Stimulated activated CD4-positive, alpha-beta T cell treated with anti-CD3 and anti-CD28 coated beads, Interleukin-1b, Interleukin-23, amount 100 ng/mL, for 48 hours (primary cell): ENCODE measurements at regions not wholly inside any gene's neighbourhood (a gene's known extent, or its start where the extent isn't known, plus 50 kb on each side); places are given as distances from the start of the nearest gene placed in this dataset.

Source experiments
- DNase-seq: peaks from one replicate; pipeline ENCODE4 v3.0.0-alpha.2; 2020

DNA sequence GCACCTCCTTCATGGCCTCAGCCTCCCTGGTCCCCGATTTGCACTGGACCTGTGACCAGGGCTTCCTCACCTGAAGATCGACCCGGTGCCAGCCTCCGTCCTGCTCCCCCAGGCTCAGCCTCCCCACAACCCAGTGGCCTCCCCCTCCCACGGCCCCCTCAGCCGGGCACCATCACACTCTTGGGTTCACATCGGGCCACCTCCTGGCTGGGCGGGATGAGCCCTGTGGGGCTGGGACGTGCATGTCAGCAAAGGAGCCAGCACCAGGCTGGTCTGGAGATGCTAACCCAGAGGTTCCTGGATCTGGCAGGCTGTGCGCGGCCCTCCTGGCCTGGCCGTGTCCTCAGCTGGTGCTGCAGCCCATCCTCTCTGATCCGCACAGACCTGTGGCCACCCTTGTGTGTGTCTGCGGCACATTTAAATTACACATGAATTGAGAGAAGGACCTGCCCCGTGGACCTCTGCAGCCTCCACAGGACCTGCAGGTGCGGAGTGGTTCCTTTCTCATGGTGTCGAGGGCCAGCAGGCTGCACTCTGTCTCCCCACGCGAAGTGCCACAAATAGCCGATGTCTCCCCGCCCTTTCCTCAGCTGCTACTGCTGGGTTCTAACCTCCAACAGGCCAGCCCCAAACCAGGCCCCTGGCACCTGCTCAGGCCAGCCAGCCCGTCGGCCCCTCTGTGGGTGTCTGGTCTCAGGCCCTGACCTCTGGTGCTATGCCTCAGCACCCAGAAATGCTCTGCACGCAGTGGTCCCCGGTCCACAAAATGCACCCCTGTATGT is 237.5 kb downstream of the ERMARD start:
- DNase-seq = no peak

DNA sequence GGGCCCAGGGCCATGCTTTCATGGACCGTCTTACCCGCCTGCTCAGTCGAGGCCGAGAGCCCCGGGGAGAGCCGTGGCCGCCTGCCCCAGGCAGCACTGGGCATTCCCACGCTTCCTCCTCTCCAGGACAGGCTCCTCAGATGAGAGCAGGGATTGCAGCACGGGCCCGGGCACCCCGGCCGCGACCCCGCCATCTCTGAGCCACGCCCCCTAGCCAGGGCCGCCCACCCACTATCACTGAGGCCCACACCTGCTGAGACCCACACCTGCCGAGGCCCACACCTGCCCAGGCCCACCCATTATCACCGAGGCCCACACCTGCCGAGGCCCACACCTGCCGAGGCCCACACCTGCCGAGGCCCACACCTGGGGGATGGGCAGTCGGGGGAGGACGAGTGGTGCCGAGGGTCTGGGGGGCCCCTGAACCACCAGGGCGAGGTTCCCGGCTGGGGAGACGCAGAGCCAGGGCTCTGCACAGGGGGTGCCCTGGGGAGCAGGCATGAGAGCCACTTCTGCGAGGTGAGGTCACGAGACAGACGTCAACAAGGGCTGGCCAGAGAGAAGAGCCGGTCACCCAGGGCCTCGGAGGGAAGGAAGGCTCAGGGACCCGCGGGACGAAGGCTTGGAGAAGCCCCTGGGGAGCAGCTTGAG is 235.6 kb downstream of the ERMARD start:
- no peak for DNase-seq

DNA sequence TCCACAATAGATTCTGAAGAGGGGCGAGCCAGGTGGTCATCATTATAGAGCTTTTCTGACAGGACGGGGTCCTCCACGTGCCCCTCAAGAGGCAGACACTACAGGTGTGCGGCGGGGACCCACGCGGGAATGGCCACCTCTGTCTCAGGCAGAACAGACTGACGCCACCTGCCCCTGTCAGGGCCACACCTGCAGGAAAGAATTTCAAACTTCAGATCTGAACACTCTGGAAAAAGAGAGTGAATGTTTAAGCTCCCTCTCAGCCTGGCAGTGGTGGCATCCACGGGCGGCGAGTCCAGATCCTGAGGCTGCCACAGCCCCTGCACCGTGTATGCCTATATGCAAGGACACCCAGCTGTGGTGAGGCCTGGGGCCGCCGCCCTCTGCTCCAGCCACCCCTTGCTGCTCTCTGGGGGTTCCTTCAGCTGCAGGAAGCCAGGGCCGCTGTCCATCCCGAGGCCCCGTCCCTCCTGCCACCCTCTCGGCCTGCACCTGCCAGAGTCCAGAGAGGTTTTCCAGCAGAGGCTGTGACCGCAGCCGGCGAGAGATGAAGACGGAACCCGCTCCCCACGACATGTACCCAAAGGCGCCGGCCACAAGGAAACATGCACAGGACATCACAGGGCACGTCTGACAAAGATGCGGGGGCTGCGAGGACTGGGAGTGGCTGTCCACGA is 234.9 kb downstream of the ERMARD start:
- no peak for DNase-seq

DNA sequence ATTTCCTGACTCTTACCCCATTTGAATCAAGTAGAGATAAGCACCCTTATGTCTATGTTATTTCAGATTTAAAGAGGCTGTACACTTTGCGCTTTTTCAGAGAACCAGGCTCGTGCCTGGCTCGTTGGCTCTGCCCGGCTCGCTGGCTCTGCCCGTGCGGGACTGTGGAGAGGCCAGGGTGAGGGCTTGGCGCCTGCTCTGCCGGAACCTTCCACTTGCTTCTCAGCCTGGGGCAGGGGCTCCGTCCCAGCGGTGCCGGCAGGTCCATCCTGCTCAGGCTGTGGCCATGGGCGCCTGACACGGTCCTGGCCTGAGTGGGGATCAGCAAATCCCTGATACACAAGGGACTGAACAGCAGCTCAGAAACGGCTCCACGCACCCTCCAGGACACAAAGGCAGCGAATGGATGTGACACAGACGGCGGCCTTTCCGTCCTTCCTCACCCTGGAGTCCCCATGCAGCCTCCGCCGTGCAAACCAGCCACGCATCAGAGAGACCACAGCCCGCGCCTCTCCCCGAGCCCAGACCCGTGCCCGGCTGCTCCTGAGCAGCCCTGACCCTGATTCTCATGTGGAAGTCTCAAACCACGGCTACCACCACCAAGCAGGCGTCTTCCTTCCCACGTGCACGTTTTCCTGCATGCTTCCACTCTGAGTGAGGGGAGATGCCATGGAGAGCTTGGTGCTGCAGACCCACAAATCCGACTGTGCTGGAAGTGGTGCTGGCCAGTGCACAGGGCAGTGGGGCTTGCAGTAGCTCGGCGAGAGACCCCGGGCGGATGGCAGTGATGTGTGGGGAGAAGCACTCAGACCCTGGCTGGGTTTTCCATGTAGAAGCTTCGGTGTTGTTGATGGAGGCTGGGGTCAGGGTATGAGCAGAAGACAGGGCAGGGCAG is 233.9 kb downstream of the ERMARD start:
- DNase-seq = no peak

DNA sequence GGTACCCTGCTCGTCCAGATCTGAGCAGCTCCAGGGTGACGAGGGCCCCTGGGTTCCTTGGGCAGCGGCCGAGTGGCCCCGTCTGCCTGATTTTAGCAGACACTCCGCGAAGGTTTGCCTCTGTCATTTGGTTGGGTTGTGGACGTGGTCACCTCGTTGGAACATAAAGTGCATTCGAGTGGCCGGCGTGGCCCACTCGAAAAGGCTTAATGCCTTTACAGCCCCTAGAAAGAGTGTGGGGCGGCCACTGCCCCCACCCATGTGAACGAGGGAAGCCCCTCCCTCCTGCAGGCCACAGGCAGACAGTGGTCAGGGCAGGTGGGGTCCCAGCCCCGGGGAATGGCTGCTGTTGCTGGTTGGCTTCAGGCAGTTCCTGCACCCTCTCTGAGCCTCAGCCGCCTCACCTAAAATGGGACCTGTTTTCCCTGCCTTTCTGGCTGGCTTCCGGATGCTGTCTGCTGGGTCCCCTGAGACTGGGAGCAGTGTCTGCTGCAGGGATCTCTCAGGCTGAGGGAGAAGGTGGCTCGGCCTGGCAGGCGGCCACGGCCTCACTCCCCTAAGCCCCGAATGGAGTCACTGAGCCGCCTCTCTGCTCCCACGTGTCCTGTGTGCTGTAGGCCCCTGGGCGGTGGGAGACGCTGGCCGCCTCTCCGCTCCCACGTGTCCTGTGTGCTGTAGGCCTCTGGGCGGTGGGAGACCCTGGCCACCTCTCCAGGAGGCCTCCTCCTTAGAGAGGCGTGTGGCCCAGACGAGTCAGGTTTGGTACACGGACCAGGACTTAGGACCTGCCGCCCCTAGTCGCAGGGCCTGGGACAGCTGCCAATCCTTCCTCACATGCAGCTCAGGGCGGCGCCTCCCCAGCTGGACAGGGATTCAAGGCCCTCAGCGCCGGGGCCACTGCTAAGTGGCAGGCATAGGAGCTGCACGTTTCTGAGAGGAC is 233.0 kb downstream of the ERMARD start:
- DNase-seq = no peak

DNA sequence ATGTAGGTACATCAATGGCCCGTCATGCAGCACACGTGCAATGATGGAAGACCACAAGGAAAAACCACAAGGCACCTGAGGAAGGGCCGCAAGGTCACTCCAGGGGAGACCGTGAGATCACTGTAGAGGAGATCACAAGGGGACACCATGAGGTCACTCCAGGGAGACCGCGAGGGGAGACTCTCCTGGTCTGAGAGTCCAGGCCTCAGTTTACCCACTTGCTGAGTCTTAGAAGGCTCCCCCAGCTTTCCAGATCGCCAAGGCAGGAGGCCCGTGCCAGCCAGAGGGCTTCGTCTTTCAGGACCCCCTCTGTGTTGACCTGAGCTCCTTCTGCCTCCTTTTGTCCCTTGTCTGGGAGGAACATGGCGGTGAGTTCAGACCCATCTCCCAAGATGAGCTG is 232.2 kb downstream of the ERMARD start:
- no peak for DNase-seq

DNA sequence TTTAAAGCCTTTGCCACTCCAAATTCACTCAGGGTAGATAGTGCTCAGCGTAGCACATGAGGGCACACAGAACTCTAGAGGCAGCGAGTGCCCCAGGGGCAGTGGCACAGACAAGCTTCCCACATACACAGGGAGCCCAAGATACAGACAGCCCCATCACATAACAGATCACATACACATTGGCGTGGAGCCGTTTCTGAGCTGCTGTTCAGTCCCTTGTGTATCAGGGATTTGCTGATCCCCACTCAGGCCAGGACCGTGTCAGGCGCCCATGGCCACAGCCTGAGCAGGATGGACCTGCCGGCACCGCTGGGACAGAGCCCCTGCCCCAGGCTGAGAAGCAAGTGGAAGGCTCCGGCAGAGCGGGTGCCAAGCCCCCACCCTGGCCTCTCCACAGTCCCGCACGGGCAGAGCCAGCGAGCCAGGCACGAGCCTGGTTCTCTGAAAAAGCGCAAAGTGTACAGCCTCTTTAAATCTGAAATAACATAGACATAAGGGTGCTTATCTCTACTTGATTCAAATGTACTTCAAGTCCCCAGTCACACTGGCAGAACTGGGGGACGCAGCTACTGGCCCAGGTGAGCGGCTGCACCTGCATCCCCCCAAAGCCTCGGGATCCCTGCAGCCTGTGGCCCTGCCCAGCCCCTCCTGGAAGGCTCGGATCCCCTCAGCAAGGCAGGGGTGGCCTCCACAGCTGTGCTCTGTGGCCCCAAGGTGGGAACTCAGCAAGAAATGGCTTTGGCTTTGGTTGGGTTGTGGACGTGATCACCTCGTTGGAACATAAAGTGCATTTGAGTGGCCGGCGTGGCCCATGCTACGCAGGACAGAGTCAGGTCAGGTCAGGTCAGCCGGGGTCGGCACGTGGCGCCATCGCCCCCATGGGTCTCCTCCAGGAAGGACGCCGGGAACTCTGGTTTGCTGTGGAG is 231.3 kb downstream of the ERMARD start:
- DNase-seq = no peak

DNA sequence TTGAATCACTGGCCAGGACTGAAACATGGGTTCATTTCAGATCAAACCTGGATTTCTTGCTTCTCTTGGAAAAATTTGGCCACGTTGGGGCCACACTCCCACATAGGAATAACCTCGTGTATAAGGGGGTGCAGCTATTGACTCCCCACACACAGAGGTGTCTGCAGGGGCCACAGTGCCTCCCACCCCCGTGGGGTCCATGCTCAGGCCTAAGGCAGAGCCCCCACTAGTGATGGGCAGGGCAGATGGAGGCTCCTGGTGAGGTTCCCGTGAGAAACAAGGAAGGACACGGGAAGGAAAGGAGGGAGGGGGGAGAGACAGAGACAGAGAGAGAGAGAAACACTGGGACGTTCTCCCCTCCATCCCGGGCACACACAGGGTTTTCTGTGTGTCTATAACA is 230.5 kb downstream of the ERMARD start:
- no peak for DNase-seq

DNA sequence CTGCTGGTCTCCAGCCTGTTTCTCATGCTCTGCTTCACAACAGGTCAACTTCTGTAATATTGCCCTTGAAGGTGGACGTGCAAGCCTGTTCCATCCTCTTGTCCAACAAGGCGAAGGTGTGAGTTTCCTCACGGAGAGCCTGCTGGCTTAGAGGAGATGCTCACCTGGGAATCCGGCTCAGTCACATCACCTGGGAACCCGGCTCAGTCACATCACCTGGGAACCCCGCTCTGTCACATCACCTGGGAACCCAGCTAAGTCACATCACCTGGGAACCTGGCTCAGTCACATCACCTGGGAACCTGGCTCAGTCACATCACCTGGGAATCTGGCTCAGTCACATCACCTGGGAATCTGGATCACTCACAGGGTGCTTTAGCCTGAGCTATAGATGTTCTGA is 230.1 kb downstream of the ERMARD start:
- no peak for DNase-seq

DNA sequence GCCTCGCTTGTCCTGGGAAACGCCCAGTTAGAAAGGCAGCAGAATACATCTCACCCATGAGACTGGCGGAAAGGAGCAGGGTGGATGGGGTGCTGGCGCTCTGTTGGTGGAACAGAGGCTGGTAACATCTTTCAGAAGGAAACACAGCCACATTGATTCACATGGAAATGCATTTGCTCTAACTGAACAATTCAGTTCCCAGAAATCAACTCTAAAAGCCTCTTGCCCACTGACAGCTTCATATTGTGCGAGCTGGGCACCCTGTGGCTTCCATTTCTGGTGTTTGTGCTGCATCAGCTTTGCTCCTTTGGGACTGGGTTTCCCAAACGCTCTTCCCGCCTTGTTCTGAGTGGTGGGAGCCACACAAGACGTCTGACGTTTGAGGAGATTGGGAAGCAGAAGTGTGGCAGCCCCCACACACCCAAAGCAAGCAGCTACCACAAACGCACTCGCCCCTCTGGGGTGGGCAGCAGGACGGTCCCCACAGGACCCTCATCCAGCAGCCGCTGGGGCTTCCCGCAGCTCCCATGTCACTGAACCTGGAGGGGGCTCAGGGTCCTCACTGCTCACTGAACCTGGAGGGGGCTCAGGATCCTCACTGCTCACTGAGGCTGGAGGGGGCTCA is 229.5 kb downstream of the ERMARD start:
- no peak for DNase-seq

DNA sequence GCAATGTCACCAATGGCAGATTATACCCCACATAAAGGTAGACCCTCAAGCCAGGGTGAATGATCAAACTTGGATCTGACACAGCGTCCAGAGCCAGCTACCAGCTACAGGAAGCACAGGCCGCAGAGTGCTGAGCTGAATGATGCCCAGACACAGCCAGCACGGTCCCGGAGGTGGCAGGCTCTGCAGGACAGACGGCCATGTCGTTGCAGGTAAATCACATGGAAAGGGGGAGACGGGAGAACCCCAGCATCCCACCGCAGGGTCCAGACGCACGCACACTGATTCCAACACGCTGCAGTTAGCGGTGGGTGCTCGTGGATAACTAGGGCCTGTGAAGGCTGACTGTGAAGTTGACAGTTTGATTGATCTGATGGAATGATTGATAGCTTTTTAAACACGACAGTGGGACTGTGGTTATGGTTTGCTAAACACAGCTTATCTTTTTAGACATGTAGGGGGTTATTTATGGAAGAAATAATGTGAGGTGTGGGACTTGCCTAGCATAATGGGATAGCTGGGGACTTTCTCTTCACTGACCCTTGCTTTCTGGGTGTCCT is 228.5 kb downstream of the ERMARD start:
- no peak for DNase-seq

DNA sequence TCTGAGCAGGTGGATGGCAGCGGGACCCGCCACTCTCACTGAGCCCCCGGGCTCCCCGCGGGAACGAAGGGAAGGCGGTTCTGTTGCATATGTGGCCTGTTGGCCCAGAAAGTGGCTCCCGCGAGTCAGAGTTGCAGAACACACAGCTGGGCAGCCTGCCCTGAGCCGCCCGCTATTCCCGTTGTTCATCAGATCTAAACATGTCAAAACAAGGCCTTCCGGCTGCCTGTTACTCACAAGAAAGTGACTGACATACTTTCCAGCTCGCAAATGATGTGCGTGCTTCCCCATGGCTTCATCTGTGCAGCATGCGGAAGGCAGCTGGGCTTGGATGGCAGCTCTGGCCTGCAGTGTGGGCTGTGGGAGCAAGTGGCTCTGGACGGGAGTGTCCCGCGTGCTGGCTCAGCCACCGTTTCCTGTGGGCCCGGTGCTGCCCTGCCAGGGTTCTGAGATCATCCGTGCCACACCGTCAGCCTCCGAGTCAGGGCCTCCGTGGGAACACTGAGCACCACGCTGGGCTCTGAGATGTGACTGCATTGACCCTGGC is 227.3 kb downstream of the ERMARD start:
- no peak for DNase-seq

DNA sequence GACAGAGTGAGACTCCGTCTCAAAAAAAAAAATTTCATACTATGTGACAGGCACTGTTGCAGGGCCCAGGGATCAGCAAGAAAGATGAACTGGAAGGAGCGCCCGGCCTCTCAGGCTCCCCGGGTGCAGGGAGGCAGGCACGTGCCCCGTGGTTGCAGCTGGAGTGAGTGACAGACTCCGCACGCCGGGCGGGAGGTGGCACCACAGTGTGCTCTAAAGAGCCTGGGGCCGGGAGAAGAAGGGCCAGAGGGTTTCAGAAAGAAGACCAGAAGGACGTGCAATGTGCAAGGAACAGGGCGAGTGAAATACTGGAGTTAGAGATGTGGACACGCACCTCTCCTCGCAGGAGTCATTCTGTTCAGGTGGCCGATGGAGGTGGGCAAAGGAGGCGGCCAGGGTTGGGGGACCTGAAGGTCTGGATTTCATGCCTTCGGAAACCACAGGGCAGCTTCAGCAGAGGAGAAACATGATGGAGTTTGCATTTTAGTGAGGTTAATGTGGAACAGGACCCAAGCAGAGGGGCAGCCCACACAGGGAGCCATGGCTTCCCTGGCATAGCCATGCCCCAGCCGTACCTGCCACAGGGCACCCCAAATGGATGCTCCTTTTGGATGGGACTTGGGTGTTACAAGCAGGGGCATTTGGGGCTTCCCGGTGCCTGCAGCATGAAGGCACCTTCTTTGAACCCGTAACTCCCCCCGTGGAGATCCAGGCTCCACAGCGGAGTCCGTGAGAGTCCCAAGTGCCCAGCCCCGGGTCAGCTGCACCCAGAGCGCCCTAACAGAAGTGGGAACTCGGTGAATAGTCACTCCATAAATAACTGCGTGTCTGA is 226.2 kb downstream of the ERMARD start:
- no peak for DNase-seq

DNA sequence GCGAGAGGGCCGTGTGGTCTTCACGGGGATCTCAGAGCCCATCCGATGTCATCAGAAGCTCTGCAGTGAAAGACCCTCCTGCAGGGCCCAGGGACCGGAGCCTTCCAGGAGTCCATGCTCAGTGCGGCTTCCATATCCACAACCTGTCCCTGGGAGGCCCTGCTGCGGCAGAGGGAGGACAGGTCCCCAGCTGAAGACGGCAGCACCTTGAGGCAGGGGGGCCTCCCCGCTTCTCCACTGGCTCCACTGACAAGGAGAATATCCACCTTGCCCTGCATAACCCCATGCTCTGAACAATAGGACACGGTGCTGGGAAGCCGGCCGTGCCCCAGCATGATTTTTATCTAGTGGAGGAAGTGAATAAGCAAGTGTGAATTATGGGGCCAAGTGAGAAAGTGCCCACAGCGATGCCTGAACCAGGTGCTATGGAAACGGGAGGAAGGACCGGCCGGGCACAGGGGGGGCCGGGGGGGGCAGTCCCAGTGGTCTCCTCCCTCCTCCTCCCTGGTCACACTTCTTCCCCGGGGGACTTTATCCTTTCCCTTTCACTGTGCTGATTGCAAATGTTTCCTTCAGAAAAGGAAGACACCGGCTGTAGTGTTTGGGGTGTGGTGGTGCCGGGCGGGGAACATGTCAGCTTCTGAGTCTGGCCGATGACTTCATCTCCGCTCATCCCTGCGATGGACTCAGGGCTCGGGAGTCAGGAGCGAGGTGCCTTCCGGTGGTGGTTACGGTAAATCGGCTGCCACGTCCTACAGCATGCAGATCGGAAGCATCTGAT is 225.1 kb downstream of the ERMARD start:
- DNase-seq = no peak

DNA sequence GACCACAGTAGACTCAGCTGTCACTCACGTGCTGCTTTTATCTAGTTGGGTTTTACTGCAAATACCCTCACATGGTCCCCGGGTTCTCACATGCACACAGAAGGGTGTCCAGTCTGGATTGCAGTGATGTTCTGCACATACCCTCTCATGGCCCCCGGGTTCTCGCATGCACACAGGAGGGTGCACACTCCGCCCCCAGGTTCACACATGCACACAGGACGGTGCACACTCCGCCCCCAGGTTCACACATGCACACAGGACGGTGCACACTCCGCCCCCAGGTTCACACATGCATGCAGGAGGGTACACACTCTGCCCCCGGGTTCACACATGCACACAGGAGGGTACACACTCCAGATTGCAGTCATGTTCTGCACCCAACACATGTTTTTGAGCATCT is 224.3 kb downstream of the ERMARD start:
- no peak for DNase-seq

DNA sequence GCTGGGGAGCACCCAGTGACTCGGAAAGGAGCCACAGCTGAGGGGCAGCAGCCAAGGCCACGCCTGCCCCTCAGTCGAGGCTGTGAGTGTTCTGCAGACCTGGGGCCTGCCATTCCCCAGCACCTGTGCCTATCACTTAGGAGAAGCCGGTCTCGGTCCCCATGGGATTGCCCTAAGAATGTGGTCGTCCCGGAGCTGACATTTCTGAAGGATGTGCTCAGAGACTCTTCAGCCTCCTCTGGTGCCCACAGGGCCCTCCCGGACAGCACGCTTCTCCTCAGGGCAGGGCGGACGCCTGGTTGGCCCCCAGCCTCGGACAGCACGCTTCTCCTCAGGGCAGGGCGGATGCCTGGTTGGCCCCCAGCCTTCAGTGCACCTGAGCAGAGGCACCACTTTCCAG is 223.9 kb downstream of the ERMARD start:
- DNase-seq = no peak

DNA sequence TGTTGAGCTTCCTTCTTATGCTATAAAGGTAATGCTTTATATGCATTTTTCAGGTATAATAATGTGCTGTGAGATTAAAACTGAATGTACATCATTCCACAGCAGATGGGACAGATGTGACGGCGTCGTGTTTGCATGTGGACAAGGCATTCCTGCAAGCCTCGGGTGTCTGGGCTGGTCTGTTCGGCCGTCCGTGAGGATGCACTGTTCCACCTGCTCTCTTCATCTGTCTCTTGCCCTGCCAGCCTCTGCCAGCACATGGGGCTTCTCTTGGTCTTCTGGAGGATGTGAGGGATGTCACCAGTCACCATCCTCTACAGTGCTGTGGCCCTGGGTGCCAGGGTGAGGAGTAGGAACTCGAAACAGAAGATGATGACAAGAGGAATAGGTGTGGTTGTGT is 223.2 kb downstream of the ERMARD start:
- DNase-seq = no peak
